GDM1 (cell line): ENCODE measurements at regions not wholly inside any gene's neighbourhood (a gene's known extent, or its start where the extent isn't known, plus 50 kb on each side); places are given as distances from the start of the nearest gene placed in this dataset.
"Not testable (repeated sequence)": the region's sequence is repeated elsewhere in the genome, so short reads cannot be mapped to it uniquely, and the experiment has no call there.

ENCODE experiments used
- DNase-seq: peaks from one replicate; lab custom pipeline; 2025; lab: John Stamatoyannopoulos, UW

DNA sequence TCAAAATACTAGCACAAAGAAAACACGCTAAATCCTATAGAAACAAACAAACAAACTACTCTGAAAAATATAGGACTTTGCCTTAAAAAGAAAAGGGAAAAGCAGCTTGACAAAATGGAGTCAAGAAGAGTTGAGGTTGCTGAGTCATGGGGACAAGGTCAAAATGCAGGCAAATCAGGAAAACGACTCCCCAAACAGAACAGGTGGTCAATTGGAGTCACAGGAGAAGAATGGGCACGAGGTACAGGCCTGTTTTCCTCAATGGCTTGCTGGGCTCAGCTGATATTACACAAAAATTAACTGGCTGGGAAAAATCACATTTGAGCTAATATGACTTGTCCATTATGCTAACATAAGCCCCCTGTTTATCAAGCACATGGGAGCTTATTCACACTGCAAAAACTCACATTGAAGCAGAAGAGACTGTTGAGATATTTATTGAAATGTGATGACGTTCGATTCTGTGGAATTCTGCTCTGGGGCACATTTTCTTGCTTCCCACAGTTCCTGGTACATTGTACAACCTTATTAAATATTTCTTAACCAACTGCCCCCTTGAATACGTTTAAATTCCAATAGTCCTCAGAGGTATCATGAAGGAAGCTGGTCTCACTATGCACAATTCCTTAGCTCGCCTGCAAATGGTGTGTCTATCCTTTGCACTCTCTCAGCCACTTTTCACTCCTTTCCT lies 1622.1 kb downstream of the STIM2 start:
- no peak for DNase-seq

DNA sequence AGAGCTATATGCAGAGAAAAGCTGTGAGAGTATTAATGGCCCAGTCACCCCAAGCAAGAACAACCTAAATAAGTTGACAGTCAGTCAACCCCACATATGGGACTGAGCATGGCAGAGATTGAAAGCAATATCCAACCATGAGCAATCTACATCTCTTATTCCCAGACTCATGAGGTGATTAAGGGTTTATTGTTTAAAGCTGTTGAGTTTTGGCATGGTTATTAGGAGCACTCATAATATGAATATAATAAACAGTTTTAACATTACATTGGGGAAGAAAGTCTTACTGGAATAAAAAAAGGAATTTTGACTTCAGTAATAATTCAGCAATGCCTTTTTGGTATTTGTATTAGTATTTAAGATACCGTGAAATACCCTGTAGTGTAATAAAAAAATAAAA lies 1627.4 kb downstream of the STIM2 start:
- DNase-seq, result no peak

- no peak for DNase-seq
Measured at GRCh38 chr4:28490669-28491068, 1630.0 kb downstream of the STIM2 start.

DNA sequence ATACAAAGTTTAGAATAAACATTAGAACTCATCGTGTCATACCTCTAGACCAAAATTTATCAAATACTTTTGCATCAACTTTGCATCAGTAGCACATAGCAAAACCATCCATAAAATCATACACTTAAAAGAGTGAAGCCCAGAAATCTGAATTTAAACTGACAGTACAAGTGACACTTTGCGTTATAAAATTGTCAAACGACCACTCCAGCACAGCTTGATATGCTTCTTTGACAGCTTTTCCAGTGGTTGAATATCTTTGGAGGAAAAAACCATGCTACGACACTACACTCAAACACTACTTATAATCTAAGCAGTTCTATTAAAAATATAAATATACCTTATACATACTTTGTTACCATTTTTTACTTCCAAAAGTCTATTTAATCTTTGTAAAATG lies 1644.4 kb downstream of the STIM2 start:
- DNase-seq, result no peak

- DNase-seq, result no peak
Measured at GRCh38 chr4:28508636-28509035, 1648.0 kb downstream of the STIM2 start.

DNA sequence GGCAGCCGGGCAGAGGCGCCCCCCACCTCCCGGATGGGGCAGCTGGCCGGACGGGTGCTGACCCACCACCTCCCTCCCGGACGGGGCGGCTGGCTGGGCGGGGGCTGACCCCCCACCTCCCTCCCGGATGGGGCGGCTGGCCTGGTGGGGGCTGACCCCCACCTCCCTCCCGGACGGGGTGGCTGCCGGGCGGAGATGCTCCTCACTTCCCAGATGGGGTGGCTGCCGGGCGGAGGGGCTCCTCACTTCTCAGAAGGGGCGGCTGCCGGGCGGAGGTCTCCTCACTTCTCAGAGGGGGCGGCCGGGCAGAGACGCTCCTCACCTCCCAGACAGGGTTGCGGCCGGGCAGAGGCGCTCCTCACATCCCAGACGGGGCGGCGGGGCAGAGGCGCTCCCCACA lies 1654.1 kb downstream of the STIM2 start:
- DNase-seq, result not testable (repeated sequence)

DNA sequence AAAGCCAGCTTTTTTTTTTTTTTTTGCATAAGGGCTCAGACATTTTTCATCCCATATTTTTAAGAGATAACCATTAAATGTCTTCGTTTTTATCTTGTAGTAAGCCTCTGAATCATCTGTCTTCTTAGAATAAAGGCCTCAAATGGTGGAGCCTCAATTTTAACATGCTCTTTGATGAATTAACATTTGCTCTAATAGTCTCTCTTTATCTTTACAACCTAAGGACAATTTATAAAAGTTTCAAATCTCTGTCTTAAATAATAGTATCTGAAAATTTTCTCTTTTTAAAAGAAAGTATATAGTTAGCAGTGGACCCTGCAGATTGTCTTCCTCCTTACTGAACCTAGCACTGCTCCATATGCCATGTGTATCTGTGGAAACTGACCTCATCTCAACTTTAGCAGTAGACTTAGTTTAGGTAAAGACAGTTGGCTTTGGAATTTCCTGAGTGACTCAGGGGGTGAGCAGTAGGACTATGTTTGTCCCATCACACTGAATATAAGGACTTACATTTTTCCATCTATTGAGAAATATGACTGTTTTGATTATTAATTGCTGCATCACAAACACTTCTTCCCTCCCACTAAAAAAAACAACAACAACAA lies 1658.0 kb downstream of the STIM2 start:
- DNase-seq, result no peak

GRCh38 chr4:28523681-28524190 lies 1663.1 kb downstream of the STIM2 start:
- DNase-seq, result no peak

- DNase-seq, result no peak
Measured at GRCh38 chr4:28536124-28536523, 1675.5 kb downstream of the STIM2 start.

DNA sequence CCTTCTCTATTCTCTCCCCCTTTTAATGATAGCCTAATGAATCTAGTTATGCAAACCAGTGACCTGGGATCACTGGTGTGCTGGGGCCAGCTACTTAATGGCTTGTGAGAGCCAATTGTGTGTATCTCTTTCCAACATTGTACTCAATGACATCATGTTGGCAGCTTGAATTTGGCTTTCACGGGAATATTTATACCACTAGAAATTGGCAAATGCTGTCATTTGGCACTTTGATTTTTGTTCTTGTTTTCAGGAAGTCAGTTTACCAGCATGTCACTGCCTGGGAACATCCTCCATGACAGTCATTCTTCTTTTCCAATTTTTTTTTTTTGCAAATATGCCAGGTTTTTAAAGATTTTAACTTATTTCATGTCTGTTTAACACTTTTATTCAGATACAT lies 1685.3 kb downstream of the STIM2 start:
- no peak for DNase-seq

DNA sequence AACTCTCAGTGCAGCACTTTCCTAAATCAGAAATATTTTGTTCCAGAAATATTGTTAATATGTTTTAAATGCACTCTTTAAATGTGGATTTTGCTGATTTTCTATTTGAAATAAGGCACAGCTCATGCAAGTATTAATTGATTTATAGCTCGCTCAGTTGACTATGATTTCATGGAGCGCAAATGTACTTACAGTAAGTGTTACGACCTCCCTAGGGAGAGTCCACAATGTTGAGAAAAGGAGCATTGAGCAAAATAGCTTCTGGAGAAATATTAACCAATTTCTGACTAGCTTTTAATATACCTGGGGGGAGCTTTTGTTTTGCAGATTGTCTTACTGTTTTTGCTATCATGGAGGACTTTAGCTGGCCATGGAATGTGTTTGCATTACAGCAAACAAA lies 1687.5 kb downstream of the STIM2 start:
- no peak for DNase-seq

GRCh38 chr4:28548594-28548993 lies 1688.0 kb downstream of the STIM2 start:
- DNase-seq, result no peak

DNA sequence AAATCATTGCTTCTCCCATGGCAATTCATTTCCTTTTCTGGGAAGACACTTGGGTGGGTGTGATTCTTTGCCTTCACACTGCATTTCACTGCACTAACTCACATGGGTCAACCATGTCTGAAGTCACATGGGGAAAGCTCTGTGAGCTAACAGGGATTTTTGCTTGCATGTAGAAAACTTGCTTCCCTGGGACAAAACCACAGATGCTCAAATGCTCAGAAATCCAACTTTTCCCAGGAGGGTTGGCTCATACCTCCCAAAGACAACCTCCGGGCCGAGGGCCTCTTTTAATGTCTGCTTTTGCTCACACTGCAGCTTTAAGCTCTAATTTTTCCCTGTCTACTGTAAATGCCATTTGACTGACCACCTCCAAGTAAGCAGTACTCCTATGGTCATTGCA lies 1695.2 kb downstream of the STIM2 start:
- DNase-seq, result no peak

DNA sequence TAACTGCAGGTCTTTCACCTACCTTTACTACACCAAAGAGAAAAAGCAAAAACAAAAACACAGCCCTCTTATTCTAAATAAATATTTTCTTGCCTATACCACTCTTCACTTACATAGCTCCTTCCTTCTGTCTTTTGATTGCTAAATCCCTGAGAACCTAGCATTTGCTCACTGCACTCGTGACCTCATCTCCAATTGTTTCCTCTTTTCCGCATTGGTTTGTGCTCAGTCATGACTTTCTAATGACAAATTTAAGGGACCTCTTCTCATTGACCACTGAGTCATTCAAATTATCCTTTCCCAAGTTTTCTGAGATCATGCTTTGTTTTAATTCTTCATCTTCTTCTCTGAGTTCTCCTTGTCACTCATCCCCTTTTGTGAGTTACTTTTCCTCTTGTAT lies 1697.1 kb downstream of the STIM2 start:
- no peak for DNase-seq

GRCh38 chr4:28558895-28559294 lies 1698.3 kb downstream of the STIM2 start:
- DNase-seq, result no peak

DNA sequence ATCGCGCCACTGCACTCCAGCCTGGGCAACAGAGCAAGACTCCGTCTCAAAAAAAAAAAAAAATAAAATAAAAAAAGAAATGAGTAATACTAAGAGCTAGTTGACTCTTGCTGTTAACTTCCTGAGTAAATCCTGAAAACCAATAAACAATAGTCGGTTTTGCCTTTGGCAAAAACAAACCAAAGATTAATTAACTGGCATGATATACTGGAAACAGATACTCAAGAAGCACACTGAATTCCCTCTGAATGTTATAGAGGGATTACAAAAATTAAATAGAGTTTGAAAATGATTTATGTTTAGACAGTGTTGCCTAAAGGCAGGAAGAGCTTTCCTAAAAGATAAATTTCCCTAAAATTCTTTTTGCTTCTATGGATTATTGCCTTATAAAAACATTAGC lies 1702.3 kb downstream of the STIM2 start:
- DNase-seq, result no peak

DNA sequence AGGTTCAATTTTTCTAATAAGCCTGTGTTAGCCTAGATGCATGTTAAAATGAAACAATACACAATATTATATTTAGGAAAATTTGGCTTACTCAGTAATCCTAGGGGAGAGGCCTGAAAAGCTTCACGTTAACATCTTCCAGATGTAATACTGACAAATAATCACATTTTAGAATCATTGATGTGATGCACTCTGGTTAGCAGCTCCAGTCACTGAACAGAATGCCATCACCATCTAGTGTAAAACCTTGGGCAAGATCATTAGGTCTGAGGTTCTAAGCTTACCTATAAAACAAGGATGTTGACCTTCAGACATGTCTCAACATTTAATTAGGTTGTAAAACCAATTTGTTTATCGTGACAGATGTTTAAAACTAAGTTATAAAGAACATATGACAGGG lies 1704.8 kb downstream of the STIM2 start:
- DNase-seq, result no peak

DNA sequence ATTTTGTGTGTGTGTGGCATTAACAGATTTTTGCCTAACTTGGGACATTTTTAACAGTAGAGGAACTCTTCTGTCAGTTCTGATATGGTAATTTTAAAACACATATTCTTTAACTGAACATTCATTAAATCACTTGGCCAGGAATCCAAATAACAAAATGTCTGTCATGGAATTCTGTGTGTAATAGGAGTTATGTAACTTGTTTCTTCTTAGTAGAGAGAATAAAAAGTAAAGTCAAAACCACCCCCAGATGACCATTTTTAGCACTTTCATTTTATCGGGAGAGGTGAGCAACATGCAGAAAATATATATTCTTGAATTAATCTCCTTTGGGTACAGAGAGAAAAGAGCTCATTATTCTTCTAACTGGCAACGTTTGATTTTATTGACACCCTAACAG lies 1740.3 kb downstream of the STIM2 start:
- no peak for DNase-seq

DNA sequence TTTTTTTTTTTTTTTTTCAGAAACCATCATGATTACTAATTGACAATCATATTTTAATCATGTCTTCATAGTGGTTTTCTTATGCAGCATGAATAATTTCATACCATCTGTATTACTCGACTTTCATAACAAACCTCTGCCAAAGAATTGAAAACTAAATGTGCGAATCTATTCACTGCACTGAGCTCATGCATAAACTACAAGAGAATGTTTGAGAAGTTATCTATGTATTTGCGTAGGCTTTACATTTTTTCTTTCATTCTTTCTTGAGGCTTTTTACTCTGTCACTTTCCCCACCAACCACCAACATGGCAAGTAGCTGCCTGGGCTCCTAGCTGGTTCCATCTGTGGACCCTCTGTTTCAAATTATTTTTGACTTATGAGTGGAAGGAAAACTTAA lies 1761.0 kb downstream of the STIM2 start:
- no peak for DNase-seq

- DNase-seq, result no peak
Measured at GRCh38 chr4:28636971-28637370, 1776.3 kb downstream of the STIM2 start.

- DNase-seq, result no peak
Measured at GRCh38 chr4:28639747-28640146, 1779.1 kb downstream of the STIM2 start.

- DNase-seq, result no peak
Measured at GRCh38 chr4:28654618-28655017, 1794.0 kb downstream of the STIM2 start.

DNA sequence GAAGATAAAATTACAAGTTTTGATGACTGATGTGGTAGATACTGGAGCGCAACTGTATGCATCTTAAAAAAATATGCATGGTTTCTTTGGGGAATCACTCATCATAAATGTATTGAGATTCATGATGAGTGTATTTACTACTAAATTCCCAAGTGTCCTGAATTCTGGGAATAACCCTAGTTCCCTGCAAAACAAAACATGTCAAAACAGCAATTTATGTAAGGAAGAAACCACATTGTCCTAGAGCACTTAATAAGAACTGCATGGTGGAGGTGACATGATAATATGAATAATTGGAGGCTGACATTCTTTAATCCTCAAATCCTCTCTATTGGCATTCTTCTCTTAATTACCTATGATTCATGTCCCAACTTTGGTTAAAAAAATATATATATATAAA lies 1804.7 kb downstream of the STIM2 start:
- no peak for DNase-seq

DNA sequence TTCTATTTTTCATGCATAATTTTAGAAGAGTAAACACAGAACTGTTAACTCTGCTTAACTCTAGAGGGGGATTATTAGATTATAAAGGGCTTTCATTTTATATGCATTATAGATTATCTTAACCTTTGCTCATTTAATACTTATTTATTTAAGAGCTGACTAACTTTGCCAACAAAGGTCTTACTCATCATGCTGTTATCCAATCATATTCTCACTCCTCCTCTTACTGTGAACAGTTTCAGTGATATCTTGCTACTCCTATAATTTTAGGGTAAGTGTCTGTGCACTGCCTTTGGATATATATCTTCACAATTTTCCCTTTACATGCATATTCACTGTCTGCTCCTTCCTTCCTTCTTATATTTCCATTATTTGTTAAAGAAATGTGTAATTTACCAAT lies 1814.9 kb downstream of the STIM2 start:
- no peak for DNase-seq
